VCaP (cell line): ENCODE measurements at regions not wholly inside any gene's neighbourhood (a gene's known extent, or its start where the extent isn't known, plus 50 kb on each side); places are given as distances from the start of the nearest gene placed in this dataset.

Experiments used
- H3K27ac ChIP-seq: fragments of 450-650 bp; 2 replicates; pipeline ENCODE4 v1.5.1; 2017
- TF ChIP-seq, protein P1 (sequence below): fragments of 450-650 bp; conservative IDR thresholded peaks from 2 replicates; pipeline ENCODE4 v1.5.1; 2017; ENCODE audit warnings: mild to moderate bottlenecking, moderate library complexity

- H3K27ac ChIP-seq: no peak overlapping the region
- TF ChIP-seq, protein P1, sequence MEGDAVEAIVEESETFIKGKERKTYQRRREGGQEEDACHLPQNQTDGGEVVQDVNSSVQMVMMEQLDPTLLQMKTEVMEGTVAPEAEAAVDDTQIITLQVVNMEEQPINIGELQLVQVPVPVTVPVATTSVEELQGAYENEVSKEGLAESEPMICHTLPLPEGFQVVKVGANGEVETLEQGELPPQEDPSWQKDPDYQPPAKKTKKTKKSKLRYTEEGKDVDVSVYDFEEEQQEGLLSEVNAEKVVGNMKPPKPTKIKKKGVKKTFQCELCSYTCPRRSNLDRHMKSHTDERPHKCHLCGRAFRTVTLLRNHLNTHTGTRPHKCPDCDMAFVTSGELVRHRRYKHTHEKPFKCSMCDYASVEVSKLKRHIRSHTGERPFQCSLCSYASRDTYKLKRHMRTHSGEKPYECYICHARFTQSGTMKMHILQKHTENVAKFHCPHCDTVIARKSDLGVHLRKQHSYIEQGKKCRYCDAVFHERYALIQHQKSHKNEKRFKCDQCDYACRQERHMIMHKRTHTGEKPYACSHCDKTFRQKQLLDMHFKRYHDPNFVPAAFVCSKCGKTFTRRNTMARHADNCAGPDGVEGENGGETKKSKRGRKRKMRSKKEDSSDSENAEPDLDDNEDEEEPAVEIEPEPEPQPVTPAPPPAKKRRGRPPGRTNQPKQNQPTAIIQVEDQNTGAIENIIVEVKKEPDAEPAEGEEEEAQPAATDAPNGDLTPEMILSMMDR: no peak
Measured at GRCh38 chr2:152883951-152884487, 165.6 kb downstream of the ARL6IP6 start.

GRCh38 chr2:152881527-152881926 is 163.1 kb downstream of the ARL6IP6 start:
- TF ChIP-seq, protein P1: no peak
- no peak overlapping the region for H3K27ac ChIP-seq

GRCh38 chr2:152879275-152879674 is 160.9 kb downstream of the ARL6IP6 start:
- TF ChIP-seq, protein P1: no peak
- H3K27ac ChIP-seq: no peak overlapping the region

DNA sequence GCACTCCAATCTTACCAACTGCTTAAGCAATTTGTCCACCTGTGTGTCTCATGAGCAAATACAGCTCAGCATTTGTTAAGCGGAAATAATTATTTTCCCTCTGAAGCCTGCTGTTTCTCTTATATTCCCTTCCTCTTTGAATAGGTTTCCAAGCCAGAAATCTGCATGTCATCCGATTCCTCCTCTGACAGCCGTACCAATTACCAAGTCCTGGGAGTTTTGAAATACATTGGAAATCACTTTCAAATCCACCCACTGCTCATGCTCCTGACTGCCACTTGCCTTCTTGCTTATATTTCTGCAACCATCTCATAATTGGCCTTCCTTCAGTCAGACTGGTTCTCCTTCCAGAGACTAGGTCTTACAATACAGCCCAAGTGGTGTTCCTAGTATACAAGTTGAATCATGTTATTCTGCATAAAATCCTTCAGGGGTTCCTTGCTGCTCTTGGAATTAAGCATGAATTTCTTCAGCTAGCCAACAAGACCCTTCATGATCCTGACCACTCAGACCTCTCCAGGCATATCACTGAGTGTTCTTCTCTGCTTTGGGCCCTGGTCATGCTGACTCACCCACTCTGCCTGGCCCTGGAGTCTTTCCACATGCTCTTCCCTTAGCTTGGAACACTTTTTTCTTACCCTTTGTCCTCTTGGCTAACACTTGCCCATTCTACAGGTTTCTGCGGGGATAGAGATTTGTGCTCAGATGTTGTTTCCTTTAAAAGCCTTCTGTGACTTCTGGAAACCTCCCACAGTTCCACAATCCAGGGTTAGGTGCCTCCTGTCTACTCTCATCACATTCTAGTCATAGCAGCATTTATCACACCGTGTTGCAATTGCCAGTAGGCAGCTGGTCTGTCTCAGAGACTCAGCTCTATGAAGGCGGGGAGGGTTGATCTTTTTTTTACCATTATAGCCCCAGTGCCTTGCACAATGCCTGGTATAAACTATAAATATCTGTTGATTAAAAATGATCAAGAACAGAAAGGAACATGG is 157.6 kb downstream of the ARL6IP6 start:
- TF ChIP-seq, protein P1: no peak
- no peak overlapping the region for H3K27ac ChIP-seq

DNA sequence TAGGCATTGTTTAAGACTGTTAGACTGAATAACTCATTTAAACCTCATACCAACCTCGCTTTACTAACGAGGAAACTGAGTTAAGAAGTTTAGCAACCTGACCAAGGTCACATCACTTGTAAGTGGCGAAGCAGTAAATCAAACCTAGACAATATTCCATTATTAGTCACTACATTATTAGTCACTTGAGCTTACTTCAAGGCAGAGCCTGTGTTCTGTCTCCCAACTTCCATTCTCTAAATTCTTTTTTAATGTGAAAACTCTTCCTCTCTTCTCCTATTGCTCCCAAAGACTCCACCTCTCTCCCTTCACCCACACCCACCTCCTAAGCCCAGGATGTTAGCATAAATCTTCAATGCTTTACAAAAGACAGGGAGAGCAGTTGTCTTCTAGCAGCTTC is 156.5 kb downstream of the ARL6IP6 start:
- TF ChIP-seq, protein P1: no peak

DNA sequence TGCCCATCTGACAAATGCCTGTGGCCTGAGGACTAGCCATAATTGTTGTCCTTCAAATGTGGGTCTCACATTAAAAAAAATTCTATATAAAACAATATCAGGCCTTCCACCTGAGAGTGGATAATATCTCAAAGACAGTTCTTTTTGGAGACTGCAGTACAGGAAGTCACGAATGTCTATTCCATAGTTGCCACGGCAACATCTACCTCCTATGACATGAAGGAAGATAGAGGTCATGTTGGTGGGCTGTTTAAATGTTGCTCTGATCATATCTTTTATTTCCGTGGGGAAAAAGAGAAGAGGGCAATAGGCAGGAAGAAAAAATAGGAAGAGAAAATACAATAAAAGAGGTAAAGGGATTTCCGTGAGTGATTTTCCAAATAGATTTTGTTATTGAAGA is 151.8 kb downstream of the ARL6IP6 start:
- H3K27ac ChIP-seq: no peak overlapping the region
- TF ChIP-seq, protein P1: no peak

More for the DNA sequence above, 156.5 kb downstream of the ARL6IP6 start:
- H3K27ac ChIP-seq: no peak overlapping the region

DNA sequence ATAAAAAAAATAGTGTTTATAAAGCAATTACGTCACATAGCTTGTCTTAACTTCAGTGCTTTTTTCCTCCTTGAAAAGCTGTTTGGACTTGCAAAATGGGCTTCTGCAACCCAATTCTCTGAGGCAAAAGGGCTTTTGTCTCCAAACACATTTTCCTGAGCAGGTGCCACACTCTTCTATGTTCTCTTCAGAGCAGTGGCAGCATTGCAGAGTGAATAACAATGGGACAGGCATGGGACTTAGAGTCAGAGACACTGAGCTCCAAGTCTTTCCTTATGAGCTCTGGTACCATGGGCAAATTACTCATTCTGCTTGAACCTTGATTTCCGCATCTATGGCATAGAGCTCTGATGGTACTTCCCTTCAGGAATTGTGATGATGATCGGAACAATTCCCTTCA is 149.0 kb downstream of the ARL6IP6 start:
- TF ChIP-seq, protein P1: no peak

More for the DNA sequence above, 149.0 kb downstream of the ARL6IP6 start:
- no peak overlapping the region for H3K27ac ChIP-seq
